GM12873 (cell line): ENCODE measurements at regions not wholly inside any gene's neighbourhood (a gene's known extent, or its start where the extent isn't known, plus 50 kb on each side); places are given as distances from the start of the nearest gene placed in this dataset.

Experiments used
- TF ChIP-seq, protein P1 (sequence below): IDR thresholded peaks from 2 replicates; pipeline ENCODE4 v1.5.1; 2012; ENCODE audit warnings: low read depth, mild to moderate bottlenecking, moderate library complexity, low read length, control low read depth; ENCODE audit not compliant: insufficient read depth; ENCODE audit errors: missing control alignments

DNA sequence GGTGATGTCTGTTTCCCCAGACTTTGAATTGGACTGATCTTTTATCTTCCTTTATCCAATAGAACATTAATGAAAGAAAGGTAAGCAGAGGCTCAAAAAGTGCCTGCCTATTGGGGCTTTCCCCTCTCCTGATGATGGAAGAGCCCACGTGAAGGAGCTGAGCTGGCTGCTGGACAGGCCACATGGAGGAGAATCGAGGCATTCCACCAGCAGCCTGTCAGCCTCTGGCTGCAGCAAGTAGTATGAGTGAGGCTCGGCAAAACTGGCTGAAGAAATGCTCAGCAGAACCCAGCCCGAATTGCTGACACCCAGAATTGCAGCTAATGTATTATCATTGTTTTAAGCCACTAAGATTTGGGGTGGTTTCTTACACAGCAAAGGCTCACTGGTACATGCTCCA lies 66.5 kb upstream of the STC2 start:
- TF ChIP-seq, protein P1, sequence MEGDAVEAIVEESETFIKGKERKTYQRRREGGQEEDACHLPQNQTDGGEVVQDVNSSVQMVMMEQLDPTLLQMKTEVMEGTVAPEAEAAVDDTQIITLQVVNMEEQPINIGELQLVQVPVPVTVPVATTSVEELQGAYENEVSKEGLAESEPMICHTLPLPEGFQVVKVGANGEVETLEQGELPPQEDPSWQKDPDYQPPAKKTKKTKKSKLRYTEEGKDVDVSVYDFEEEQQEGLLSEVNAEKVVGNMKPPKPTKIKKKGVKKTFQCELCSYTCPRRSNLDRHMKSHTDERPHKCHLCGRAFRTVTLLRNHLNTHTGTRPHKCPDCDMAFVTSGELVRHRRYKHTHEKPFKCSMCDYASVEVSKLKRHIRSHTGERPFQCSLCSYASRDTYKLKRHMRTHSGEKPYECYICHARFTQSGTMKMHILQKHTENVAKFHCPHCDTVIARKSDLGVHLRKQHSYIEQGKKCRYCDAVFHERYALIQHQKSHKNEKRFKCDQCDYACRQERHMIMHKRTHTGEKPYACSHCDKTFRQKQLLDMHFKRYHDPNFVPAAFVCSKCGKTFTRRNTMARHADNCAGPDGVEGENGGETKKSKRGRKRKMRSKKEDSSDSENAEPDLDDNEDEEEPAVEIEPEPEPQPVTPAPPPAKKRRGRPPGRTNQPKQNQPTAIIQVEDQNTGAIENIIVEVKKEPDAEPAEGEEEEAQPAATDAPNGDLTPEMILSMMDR: no peak

- TF ChIP-seq, protein P1: no peak
Measured at GRCh38 chr5:173392172-173392571, 64.0 kb upstream of the STC2 start.

DNA sequence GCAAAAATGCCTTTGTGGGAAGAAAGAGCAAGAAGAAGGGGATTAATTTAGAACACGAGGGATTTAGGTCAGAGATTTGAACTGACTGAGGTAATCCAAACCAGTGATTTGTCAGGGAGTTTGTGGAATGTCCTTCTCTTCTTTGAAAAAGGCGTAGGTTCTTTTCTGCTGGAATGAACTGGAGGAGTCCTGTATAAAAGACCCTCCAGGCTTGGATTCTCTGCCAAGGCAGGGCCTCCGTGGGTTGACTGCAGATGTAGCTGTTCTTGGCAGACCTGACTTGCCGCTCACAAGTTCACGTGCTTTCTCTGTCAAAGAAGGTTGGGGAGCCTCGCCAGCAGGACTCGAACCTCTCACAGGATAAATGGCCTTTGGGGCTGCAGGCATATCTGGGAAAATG lies 62.8 kb upstream of the STC2 start:
- TF ChIP-seq, protein P1: no peak

DNA sequence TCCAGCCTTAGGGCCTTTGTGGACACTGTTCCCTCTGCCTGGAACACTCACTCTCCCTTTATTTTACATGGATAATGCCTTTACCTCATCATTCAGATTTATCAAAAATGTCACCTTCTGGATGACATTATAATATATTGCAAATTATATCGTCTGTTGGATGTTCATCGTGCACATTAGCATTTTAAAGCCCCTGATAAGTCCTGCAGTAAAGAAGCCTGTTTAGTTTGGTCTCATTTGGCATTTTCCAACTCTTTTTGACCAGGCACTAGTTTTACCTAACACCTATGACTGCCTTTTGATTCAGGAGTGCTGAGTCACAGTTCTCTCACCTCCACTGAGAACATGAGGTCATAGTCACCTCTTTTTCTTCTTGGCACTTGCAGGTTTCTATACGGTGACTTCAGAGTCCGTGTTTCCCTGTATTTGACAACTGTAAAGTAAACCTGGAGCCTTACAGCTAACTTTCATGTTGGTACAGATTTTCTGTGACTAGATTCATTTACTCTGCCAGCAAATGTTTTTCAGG lies 57.7 kb upstream of the STC2 start:
- TF ChIP-seq, protein P1: no peak

- TF ChIP-seq, protein P1: no peak
Measured at GRCh38 chr5:173383711-173384110, 55.5 kb upstream of the STC2 start.

- TF ChIP-seq, protein P1: no peak
Measured at GRCh38 chr5:173378727-173379126, 50.5 kb upstream of the STC2 start.
